Right hindlimb (tissue), 1 donor: ENCODE measurements at regions not wholly inside any gene's neighbourhood (a gene's known extent, or its start where the extent isn't known, plus 50 kb on each side); places are given as distances from the start of the nearest gene placed in this dataset.
"Not testable (repeated sequence)": the region's sequence is repeated elsewhere in the genome, so short reads cannot be mapped to it uniquely, and the experiment has no call there.

Experiments
- DNase-seq: peaks from one replicate; pipeline ENCODE4 v3.0.0-alpha.2; 2018

GRCh38 chr7:12833829-12834228, 146.4 kb downstream of the ARL4A start:
- DNase-seq: no peak

- DNase-seq: no peak
Measured at GRCh38 chr7:12834782-12835181, 147.3 kb downstream of the ARL4A start.

GRCh38 chr7:12839508-12840153, 152.2 kb downstream of the ARL4A start:
- DNase-seq: no peak

GRCh38 chr7:12844732-12845131, 157.3 kb downstream of the ARL4A start:
- DNase-seq: not testable (repeated sequence)

GRCh38 chr7:12847001-12847400, 159.6 kb downstream of the ARL4A start:
- no peak for DNase-seq

GRCh38 chr7:12851142-12851541, 163.7 kb downstream of the ARL4A start:
- no peak for DNase-seq

- no peak for DNase-seq
Measured at GRCh38 chr7:12851841-12852240, 164.4 kb downstream of the ARL4A start.

DNA sequence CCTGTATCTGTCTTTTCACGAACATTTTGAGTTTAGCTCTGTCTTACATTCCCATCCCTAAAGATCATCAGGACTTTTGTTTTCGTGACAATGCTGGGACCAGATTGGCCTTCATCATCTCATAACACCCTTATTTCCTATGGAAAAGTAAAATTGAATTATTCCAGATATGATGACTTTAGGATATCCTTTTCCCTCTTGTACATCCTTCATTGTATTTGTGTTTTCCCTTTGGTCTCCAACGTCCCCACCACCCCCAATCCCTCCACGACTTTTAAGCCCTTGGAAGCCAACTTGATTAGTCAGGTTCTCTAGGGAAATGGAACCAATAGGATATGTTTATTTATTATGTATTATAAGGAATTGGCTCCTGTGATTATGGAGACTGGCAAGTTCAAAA, 167.6 kb downstream of the ARL4A start:
- no peak for DNase-seq

DNA sequence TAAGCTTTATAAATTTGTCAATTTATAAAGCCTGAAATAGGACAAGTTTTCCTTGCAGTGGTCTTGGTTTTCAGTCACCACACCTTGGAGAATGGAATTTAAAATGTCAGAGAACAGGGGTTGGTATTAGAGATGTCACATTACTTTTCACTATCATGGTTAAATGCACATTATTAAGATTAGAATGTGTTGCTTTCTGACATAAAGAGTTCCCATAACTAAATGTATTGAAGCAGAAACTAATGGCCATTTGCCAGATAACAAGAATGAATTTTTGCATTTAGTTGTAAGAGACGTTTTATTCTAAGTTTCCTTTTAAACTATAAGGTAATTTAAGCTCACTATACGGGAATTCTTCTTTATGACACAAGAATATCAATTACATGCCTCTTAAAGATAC, 172.3 kb downstream of the ARL4A start:
- no peak for DNase-seq

DNA sequence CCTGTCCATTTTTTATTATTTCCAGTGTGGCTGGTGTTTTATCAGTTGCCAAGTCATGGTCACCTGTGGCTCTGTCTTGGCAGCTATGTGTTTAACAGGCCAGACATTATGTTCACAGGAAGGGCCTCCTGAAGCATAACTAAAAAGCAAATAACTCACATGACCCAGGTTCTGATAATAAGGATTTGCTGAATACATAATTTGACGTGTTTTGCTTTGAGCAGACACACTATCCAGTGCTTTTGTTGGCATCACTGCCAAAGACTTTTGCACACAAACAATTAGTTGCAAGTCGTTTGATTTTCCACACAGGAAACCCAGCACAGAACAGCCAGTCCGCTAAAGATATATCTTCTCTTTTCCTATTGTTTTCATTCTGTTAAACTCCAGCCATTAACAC, 173.6 kb downstream of the ARL4A start:
- DNase-seq: no peak

- no peak for DNase-seq
Measured at GRCh38 chr7:12862146-12862545, 174.7 kb downstream of the ARL4A start.

DNA sequence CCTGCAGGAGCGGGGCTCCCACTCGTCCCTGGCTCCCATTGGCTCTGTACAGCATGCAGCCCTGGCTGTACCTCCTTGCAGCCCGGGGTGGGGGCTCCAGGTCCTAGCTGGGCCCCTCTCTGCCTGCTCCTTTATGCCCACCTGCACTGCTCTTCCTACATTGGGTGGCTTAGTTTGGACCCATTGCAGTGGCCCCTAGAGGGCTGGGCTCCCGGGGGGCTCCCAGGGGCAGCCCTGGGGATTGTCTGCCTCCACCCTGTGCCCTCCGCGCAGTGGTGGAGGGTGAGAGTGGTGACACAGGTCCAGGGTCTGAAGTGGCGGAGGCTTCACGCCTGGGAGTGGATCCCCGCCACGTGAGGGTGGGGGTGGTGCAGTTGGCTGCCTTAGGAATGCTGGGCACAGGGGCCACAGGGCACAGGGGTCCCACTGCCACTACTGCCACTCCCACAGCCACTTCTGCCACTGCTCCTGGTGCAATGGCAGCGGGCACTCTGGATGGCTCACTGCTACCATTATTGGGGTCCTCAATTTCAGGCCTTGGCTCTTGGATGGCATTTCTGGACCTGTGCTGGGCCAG, 177.1 kb downstream of the ARL4A start:
- no peak for DNase-seq

DNA sequence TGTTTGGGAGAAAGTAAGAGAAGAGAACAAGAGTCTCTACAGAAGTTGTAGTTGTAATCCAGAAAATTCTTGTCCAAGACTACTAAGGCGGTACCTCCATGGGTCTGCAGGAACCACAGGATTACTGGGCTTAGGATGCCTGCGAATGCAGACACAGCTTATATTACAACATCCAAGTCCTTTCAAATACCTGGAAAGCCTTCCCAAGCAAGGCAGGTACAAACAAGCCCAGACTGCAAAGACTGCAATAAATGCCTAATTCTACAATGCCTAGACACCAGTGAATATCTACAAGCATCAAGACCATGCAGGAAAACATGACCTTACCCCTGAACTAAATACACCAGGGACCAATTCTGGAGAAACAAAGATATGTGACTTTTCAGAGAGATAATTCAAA, 178.2 kb downstream of the ARL4A start:
- no peak for DNase-seq

DNA sequence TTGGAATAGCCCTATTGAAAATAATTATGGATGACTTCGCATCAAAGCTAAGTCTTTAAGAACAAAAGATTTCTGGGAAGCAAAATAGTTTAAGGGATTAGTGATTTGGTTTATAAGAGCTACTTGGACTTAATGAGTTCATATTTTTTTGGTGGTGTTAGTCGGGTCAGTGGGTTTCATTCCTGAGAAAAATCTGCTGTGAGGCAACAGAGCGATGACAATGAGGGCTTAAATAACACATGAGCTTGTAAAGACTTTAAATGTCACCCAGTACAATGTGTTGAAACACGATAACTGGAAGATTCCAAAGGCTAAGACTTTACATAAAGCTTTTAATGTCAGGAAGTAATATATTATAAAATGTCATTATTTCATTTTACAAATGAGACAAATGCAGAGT, 178.8 kb downstream of the ARL4A start:
- no peak for DNase-seq

- no peak for DNase-seq
Measured at GRCh38 chr7:12868027-12868426, 180.6 kb downstream of the ARL4A start.

- DNase-seq: no peak
Measured at GRCh38 chr7:12870219-12870618, 182.8 kb downstream of the ARL4A start.

DNA sequence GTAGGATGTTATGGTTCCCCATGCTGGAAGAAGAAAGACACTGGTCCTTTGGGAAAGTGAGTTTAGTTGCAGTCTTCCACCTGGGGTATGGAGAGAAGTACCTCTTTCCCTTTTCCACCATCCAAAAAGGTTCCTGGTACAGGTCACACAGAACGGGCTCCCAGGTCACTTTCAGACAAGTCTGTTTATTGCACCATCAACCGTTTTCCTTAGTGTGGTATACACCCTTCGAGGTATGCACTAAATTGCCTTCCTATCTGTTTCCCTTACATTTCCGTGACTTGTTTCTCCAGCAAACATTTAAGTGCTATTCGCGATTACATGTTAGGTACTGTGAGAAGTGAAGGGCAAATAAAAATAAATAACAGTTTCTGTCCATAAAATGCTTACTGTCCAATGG, 185.1 kb downstream of the ARL4A start:
- DNase-seq: no peak

GRCh38 chr7:12873571-12873970, 186.1 kb downstream of the ARL4A start:
- DNase-seq: no peak

- DNase-seq: no peak
Measured at GRCh38 chr7:12879139-12879538, 191.7 kb downstream of the ARL4A start.

DNA sequence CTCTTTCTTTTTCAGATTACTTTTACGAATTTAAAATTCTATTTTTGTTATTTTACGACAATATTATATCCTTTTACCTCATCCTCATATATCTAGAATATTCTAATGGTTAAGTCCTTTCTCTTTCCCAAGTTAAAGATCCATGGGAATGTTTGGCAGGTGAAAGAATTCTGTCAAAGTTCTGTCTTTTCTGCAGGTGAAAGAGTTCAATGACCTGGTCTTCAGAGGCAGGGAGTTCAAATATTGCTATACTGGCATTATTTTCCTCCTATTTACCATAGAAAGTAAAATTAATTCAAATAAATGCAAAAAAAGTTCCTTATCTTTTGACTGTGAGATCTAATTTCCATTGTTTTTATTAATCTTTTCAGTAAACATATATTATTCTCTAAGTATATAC, 194.3 kb downstream of the ARL4A start:
- DNase-seq: no peak

DNA sequence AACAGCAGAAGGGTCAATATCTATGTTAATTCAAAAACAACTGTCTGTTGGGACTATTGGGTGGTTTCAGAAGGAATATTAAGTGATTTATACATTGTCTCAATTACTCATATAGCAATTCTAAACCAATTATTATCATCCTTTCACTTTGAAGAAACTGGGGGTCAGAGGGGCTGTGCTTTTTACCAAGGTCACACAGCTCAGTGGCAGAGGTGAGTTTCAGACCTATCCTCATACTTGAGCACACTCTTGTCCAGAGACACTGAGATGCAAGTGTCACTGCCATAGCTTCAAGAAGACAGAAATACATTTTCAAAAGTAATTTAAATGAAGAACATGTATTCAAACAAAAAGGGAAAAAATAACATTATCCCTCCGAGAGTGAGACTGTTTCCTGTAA, 195.3 kb downstream of the ARL4A start:
- no peak for DNase-seq

DNA sequence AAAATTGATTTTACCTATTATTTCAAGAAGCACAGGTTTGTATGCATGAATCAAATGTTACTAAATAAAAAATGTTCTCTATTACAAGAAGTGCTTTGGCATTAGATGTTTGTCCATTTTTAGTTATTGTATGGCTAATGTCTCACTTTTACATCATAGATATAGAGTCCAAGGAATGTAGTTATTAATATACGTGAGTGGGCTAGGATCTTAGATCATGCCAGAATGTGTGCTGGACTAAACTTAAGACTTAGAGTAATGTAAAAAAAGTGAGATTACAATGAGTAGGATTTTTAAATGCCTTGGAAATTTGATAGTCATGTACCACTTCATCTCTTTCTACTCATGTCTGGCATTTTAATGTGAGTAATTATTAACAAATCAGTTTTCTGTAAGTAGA, 196.6 kb downstream of the ARL4A start:
- no peak for DNase-seq

DNA sequence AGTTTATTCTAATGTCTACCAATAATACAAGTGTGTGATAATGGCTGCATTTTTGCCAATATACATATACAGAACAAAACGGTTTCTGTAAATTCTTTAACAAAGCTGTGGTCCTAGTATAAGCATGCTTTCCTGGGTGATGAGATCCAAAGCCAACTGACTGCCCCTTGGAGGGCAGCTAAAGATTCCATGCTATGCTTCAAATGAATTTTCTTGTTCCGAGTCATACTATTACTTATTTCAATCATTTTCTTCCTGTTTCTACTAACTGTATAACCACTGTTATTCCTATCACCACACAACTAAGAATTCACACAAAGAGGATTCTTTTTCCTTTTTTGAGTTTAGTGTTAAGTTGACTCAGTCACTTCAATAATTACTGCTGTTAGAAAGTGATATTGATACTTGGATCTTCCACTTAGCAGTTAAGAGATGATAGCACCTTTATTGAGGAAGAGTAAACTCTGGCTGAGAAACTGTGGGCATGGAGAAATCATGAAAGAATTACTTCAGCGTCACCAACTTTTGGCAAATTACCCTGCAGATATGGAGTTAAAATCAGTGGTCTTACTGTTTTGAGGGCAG, 197.5 kb downstream of the ARL4A start:
- no peak for DNase-seq

- no peak for DNase-seq
Measured at GRCh38 chr7:12888717-12889116, 201.3 kb downstream of the ARL4A start.

DNA sequence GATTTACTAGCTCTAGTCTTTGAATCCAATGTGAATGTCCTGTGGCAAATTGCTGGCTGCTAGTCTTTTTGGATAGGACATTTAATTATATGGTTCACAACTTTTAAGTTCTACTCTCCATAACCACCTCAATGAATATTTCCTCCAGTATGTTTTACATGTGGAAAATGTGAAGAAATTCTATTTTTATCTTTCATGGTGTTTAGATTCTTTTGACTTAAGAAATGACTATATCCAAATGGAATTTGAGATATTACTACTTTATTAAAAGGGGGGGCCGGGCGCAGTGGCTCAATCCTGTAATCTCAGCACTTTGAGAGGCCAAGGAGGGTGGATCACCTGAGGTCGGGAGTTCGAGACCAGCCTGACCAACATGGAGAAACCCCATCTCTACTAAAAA, 202.0 kb downstream of the ARL4A start:
- DNase-seq: no peak
